Fibroblast of gingiva (primary cell): ENCODE measurements at regions not wholly inside any gene's neighbourhood (a gene's known extent, or its start where the extent isn't known, plus 50 kb on each side); places are given as distances from the start of the nearest gene placed in this dataset.
"Not testable (repeated sequence)": the region's sequence is repeated elsewhere in the genome, so short reads cannot be mapped to it uniquely, and the experiment has no call there.

ENCODE experiments used
- DNase-seq: peaks from one replicate; pipeline ENCODE4 v3.0.0-alpha.2; 2011; ENCODE audit warnings: low read depth

- DNase-seq: no peak
Observed at GRCh38 chrX:69431420-69431819, 72.7 kb upstream of the NALF2 start.

GRCh38 chrX:69430785-69431184, 73.3 kb upstream of the NALF2 start:
- DNase-seq: no peak

GRCh38 chrX:69429339-69430015, 74.6 kb upstream of the NALF2 start:
- no peak for DNase-seq

DNA sequence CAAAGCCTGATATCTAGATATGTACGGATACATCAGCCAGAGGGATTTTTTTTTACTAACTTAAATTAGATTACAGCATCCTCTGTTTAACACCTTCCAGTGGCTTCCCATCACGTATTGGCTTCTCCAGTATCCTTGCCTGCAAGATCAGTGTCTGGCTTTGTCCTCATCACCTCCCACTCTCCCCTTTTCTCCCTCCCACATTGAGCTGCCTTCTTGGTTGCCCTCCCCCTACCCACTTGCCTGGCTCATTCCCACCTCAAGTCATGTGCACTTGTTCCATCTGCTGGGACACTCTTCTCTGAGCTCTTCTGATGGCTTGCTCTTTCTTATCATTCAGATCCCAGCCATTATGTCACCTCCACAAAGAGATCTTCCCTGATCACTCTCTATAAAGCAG, 75.9 kb upstream of the NALF2 start:
- DNase-seq: no peak

GRCh38 chrX:69424910-69425309, 79.2 kb upstream of the NALF2 start:
- DNase-seq: no peak

GRCh38 chrX:69424161-69424560, 80.0 kb upstream of the NALF2 start:
- no peak for DNase-seq

GRCh38 chrX:69422208-69422607, 81.9 kb upstream of the NALF2 start:
- not testable (repeated sequence) for DNase-seq

- no peak for DNase-seq
Observed at GRCh38 chrX:69415698-69416097, 88.4 kb upstream of the NALF2 start.

GRCh38 chrX:69412661-69413060, 91.5 kb upstream of the NALF2 start:
- DNase-seq: no peak

DNA sequence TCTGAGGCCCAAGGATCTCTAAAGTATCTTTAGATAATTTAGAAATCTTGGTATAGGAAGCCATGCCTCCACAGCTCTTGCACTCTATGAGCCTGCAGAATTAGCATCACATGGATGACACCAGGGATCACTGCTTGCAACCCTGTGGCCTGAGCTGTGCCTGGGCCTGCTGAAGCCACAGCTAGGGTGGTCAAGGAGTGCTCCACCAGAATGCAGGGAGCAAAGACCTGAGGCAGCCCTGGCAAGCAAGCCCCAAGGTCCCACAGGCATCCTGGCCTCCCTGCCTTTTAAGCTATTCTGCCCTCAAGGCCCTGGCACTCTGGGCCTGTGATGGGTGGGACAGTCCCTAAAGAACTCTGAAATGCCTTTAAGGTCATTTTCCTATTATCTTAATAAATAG, 105.2 kb upstream of the NALF2 start:
- DNase-seq: no peak

DNA sequence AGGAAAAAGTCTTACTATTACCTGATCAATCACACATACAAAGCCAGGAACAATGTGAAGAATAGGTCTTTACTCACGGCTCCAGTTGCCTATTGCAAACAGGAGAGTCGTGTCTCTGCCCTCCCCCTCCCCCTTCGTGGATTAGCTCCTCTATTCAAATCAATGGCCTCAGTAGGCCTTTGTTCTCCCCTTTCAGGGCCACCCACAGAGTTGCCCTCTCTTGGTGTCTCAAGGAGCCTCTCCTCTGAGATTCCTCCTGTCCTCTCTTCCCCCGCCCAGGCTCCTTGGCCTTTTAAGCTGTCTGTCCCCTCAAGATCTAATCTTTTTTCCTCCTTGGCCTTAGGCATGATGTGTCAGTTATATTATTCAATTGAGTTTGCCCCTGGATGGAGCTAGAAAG, 107.2 kb upstream of the NALF2 start:
- no peak for DNase-seq

- DNase-seq: no peak
Observed at GRCh38 chrX:69395306-69395705, 108.8 kb upstream of the NALF2 start.

- no peak for DNase-seq
Observed at GRCh38 chrX:69389101-69389501, 115.0 kb upstream of the NALF2 start.

DNA sequence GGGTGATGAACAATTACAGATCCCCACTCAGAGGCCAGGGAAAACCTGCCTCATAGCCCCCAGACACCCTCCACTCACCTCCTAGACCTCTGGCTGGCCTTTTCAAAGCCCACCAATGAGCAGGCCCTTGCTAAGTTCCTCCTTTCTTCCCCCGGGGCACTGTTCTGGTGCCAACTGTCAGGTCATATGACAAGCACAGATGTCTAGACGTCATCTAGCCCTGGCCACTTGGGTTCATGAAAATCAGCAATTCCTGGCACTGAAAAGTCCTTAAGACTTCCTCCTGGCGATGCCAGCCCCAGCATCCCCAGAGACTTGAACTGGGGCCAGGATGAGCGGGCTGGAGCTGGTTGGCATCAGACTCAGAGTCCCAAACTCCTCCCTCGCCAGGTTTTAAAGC, 115.6 kb upstream of the NALF2 start:
- DNase-seq: peak; percentile 3

DNA sequence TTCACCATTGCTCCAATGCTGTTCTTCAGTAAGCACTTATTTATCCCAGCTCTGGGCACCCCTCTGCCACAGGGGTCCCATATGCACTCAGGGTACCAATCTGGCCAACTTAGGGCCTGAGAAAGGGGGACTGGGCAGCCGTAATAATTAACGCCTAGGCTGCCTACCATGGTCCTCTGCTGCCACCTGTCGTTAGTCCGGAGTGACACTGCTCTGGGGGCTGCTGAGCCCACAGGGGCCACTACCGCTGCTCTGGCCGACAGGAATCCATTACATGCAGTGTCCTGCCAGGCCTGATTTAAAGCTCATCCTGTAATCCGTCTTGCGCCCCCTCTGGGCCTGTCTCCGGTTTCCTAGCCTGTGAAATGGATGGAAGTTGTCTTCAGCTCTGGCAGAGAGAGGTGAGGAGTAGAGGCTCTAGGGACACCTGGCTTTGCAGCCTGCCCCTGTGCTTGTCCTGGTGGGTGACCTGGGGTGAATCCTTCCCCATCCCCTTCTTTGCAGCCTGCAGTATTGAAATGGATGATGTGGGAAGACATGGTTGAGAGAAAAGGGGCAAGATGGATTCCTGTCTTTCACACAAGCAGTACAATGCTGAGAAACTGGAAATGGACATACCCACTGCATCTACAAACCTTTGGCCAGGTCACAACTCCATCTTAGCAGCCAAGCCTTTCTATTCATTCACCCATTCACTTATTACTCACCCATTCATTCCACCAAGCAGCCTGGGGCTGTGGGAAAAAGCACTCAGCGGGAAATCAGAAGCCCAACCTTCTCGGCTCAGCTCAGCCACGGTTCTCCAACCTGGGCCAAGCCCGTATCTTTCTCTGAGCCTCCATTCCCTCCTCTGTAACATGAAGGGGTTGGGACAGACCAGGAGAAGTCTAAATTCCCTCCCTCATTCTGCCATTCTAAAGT, 116.3 kb upstream of the NALF2 start:
- peak; percentile 7 for DNase-seq

DNA sequence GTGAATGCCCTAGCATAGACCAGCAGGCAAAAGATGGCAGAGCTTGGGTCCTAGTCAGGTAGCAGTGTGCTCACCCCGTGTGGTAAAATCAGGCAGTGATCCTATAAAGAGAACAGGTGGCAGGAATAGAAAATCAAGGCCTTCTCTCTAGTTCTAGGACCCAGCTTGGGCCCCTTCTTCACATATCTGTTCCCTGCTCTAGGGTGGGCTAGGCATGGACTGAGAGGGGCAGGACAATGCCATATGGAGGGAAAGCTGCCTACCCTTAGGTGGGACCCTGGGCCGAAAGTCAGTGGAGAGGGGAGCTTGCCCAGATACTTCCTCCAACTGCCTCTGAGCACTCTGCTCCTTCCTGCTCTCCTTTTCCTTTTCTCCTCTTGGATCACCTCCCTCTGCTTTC, 117.4 kb upstream of the NALF2 start:
- DNase-seq: no peak

DNA sequence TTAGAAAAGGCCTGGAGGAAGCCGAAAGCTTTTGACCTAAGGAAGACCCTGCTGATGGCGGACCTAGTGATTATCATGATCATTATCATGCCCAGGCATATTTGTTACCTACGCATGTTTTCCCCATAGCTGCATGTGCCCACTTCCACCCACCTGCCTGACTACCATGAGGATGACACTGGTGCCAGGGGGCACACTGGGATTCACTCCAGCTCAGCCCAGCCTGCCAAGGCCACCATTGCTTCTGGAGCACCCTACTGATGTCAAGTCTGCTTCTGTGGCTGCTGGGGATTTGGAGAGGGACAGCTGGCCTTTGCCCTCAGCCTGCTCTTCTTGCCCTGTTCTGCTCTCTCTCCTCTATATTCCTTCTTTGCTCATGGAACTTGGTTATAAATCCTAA, 124.7 kb upstream of the NALF2 start:
- DNase-seq: no peak

- DNase-seq: no peak
Observed at GRCh38 chrX:69374569-69374968, 129.6 kb upstream of the NALF2 start.

- no peak for DNase-seq
Observed at GRCh38 chrX:69372435-69372834, 131.7 kb upstream of the NALF2 start.

- no peak for DNase-seq
Observed at GRCh38 chrX:69371159-69371558, 133.0 kb upstream of the NALF2 start.

DNA sequence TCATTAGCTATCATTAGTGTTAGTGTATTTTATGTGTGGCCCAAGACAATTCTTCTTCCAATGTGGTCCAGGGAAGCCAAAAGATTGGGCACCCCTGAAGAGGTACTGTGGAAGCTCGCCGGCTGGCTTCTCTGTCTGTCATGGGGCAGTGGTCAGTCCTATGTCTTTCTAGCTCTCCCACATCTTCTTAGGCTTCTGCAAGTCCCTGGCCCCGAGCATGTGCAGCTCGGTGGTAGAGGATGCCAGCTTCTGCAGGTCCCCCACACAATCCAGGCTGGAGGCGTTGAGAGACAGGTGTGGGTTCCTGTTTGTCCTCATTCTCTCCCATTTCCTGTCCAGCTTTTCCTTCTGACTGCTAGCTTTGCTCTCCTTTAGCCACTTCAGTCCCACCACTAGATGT, 134.1 kb upstream of the NALF2 start:
- DNase-seq: no peak

GRCh38 chrX:69366183-69366582, 137.9 kb upstream of the NALF2 start:
- no peak for DNase-seq

DNA sequence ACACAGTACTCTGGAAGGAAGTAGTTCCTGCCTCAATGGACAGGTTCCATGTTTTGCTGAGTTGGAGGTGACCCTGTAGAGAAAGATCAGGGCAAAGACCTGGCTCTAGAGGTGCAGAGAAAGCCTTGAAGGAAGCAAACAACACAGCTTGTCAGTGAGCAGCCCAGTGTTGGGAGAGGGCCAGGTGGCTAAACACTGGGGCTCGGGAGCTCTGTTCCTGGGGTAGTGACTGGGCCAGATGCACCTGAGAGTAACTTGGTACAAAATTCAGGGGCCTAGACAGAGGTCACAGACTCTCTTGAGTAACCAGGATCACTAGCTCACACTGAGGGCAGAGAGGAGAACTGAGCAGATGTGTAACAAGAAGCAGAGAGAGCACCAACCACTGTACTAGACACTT, 138.4 kb upstream of the NALF2 start:
- no peak for DNase-seq

- DNase-seq: no peak
Observed at GRCh38 chrX:69365349-69365748, 138.8 kb upstream of the NALF2 start.
